ENCODE measurements at regions not wholly inside any gene's neighbourhood (a gene's known extent, or its start where the extent isn't known, plus 50 kb on each side); places are given as distances from the start of the nearest gene placed in this dataset.

DNA sequence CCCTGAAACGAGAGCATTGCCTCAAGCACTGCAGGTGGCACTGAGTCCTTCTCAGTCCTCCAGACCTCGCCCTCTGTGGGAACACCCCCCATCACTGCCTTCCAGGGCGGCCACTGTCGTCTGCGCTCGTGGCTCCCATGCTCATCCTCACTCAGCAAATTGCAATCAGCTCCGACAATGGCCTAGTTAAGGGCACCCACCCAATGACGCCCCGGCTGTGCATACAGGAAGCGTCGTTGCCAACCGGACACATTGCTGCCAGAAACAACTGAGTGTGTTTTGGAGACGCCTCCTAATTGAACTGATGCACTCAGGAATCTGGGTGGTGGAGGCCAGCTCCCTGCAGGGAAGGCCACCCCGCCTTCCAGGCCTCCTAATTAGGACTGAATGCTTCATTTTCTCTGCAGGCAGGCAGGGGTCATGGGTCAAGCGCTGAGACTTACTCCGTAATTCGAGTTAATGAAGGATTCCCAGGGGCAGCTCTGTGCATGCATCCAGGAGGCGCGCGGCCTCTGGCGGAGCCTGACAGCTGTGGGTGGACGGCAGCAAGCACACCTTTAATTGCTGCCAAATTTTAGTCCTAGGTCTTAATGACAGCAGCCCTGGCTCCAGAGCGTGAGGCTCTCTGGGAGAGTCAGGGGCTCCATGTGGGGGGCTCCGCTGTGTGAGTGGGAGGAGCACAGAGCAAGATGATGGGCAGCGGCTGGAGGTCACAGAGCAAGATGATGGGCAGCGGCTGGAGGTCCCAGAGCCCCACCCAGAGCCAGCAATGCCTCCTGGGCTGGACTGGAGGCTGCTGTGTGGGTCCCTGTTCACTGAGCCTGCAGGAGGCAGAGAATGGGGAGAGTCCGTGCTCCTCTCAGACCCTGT lies 199.0 kb downstream of the BRD1 start:
- no peak for DNase-seq (ENCODE audit: low read depth)
- TF ChIP-seq, protein P1, sequence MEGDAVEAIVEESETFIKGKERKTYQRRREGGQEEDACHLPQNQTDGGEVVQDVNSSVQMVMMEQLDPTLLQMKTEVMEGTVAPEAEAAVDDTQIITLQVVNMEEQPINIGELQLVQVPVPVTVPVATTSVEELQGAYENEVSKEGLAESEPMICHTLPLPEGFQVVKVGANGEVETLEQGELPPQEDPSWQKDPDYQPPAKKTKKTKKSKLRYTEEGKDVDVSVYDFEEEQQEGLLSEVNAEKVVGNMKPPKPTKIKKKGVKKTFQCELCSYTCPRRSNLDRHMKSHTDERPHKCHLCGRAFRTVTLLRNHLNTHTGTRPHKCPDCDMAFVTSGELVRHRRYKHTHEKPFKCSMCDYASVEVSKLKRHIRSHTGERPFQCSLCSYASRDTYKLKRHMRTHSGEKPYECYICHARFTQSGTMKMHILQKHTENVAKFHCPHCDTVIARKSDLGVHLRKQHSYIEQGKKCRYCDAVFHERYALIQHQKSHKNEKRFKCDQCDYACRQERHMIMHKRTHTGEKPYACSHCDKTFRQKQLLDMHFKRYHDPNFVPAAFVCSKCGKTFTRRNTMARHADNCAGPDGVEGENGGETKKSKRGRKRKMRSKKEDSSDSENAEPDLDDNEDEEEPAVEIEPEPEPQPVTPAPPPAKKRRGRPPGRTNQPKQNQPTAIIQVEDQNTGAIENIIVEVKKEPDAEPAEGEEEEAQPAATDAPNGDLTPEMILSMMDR (IDR thresholded peaks at IDR 0.05; ENCODE audit: control insufficient read depth, insufficient read depth, low read depth, low read length, missing control alignments), result no peak
- no peak overlapping the region for H3K4me3 ChIP-seq (ENCODE audit: control insufficient read depth, low read depth, low read length)

- H3K4me3 ChIP-seq (ENCODE audit: control insufficient read depth, low read depth, low read length), result no peak overlapping the region
- TF ChIP-seq, protein P1 (IDR thresholded peaks at IDR 0.05; ENCODE audit: control insufficient read depth, insufficient read depth, low read depth, low read length, missing control alignments), result no peak
- DNase-seq (ENCODE audit: low read depth), result no peak
Observed at GRCh38 chr22:49627217-49628181, 200.2 kb downstream of the BRD1 start.

GRCh38 chr22:49626361-49627216 lies 201.1 kb downstream of the BRD1 start:
- DNase-seq (ENCODE audit: low read depth), result no peak
- TF ChIP-seq, protein P1 (IDR thresholded peaks at IDR 0.05; ENCODE audit: control insufficient read depth, insufficient read depth, low read depth, low read length, missing control alignments), result no peak
- no peak overlapping the region for H3K4me3 ChIP-seq (ENCODE audit: control insufficient read depth, low read depth, low read length)

DNA sequence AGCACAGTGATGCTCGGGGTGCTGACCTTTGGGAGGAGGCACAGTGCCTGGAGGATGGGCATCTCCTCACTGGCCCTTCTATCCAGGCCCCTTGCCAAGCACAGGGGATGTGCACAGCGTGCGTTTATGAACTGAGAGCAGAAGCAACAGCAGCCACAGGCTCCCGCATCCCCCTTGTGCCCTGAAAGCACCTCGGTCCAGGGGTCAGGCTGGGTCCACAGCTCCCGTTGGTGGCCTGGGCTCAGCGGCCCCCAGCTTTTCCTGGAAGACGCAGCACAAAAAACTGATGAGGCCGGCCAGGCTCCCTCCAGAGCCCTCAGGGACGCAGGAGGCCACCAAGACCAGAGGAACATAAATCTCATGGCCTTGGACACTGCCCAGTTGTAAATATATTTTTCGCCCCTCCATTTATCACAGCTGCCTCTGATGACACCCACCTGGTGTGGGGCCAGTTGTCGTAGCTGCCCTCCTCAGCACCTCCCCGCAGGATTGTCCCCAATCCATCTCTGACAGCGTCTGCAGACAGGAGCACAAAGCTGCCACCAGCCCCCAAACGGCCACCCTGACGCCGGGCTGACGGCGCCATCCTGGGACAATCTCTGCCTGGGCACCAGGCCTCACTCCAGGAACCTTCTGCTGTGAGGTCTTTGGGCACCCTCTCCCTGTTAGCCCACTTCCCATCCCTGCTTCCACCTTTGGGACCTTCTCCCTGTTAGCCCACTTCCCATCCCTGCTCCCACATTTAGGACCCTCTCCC lies 203.1 kb downstream of the BRD1 start:
- no peak for DNase-seq (ENCODE audit: low read depth)
- H3K4me3 ChIP-seq (ENCODE audit: control insufficient read depth, low read depth, low read length), result no peak overlapping the region
- TF ChIP-seq, protein P1 (IDR thresholded peaks at IDR 0.05; ENCODE audit: control insufficient read depth, insufficient read depth, low read depth, low read length, missing control alignments), result no peak

GRCh38 chr22:49623715-49624114 lies 204.0 kb downstream of the BRD1 start:
- no peak overlapping the region for H3K4me3 ChIP-seq (ENCODE audit: control insufficient read depth, low read depth, low read length)
- DNase-seq (ENCODE audit: low read depth), result no peak
- TF ChIP-seq, protein P1 (IDR thresholded peaks at IDR 0.05; ENCODE audit: control insufficient read depth, insufficient read depth, low read depth, low read length, missing control alignments), result no peak

Measured in AG09309 (cell line).